GM12865 (cell line): ENCODE measurements at regions not wholly inside any gene's neighbourhood (a gene's known extent, or its start where the extent isn't known, plus 50 kb on each side); places are given as distances from the start of the nearest gene placed in this dataset.

Source experiments
- DNase-seq: peaks from one replicate; pipeline ENCODE4 v3.0.0; 2010; ENCODE audit warnings: low read depth
- H3K4me3 ChIP-seq: 2 replicates; pipeline ENCODE4 v1.5.1; 2011; ENCODE audit warnings: mild to moderate bottlenecking, low read depth, low read length, control low read depth
- TF ChIP-seq, protein P1 (sequence below): IDR thresholded peaks from 2 replicates; pipeline ENCODE4 v1.5.1; 2011; ENCODE audit warnings: low read length, control low read depth, low read depth, inconsistent platforms; ENCODE audit not compliant: insufficient read depth; ENCODE audit errors: missing control alignments

DNA sequence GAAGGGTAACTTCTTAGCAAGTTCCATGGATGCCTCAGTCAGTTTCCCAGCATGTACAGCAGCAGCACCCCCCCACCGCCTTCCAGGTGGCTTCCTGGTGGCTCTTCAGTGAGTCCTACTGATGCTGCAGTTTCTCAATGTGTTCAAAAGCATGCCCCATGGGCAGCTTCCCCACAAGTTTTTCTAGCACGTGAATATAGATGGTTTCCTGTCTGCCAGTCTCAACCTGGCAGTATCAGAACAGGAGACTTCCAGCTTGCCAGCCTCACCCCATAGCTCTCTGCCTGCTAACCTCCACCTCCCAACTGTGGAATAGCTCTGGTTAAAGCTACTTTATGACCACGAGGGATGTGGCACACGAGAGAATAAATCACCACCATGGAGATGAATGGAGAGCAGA, 188.3 kb upstream of the SLCO3A1 start:
- H3K4me3 ChIP-seq, result no peak overlapping the region
- TF ChIP-seq, protein P1, sequence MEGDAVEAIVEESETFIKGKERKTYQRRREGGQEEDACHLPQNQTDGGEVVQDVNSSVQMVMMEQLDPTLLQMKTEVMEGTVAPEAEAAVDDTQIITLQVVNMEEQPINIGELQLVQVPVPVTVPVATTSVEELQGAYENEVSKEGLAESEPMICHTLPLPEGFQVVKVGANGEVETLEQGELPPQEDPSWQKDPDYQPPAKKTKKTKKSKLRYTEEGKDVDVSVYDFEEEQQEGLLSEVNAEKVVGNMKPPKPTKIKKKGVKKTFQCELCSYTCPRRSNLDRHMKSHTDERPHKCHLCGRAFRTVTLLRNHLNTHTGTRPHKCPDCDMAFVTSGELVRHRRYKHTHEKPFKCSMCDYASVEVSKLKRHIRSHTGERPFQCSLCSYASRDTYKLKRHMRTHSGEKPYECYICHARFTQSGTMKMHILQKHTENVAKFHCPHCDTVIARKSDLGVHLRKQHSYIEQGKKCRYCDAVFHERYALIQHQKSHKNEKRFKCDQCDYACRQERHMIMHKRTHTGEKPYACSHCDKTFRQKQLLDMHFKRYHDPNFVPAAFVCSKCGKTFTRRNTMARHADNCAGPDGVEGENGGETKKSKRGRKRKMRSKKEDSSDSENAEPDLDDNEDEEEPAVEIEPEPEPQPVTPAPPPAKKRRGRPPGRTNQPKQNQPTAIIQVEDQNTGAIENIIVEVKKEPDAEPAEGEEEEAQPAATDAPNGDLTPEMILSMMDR, result no peak
- no peak for DNase-seq

DNA sequence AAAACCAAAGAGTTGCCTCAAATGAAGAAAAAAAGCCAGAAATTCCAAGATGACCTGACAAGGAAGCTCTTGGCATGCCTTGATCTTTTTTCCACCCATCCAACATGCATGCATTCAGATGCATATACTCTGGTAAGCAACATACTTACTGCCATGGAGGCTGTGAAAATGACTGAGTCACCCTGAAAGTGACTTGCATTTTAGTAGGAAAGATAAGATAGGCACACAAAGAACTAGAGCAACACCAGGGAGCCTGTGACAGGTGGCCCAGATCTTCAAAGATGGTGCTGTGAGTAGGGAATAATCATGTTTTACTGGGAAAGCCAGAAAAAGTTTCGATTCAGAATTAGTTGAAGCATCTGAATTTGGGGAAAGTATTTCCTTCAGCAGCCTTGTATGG, 185.1 kb upstream of the SLCO3A1 start:
- TF ChIP-seq, protein P1, result no peak
- DNase-seq, result no peak
- no peak overlapping the region for H3K4me3 ChIP-seq

DNA sequence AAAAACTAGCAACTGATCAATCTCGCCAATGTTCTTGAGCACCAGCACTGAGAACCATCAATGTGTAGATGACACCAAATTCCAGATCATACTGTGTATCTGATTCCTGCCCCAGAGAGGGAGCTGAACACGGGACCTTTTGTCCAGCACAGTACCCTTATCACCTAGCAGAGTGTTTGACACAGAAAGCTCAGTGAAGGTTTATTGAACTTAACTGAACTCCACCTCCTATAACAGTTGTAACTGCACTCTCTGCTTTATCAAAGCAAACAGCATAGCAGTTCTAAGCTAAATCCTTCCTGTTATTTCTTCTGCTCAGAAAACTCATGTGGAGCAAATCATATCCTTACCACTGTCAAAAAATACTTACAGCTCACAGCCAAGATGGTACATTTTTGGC, 183.4 kb upstream of the SLCO3A1 start:
- DNase-seq, result no peak
- TF ChIP-seq, protein P1, result no peak
- H3K4me3 ChIP-seq, result no peak overlapping the region

DNA sequence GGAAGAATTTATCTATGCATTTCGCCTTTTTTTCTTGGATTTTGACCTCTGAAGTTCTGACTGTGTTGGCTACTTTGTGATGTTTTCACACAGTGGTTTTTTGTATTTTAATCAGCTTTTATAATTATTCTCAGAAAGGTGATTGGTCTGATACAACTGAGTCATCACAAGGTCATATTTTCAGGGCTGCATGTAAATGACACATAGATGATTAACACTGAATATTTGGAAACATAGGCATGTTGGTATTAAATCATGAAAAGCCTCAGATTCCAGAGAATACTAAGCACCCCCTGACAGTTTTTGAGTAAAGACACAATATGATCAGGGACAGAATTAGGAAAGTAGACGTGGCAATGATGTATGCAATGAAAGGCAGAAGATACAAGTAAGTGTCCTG, 175.5 kb upstream of the SLCO3A1 start:
- DNase-seq, result no peak
- H3K4me3 ChIP-seq, result no peak overlapping the region
- TF ChIP-seq, protein P1, result no peak

DNA sequence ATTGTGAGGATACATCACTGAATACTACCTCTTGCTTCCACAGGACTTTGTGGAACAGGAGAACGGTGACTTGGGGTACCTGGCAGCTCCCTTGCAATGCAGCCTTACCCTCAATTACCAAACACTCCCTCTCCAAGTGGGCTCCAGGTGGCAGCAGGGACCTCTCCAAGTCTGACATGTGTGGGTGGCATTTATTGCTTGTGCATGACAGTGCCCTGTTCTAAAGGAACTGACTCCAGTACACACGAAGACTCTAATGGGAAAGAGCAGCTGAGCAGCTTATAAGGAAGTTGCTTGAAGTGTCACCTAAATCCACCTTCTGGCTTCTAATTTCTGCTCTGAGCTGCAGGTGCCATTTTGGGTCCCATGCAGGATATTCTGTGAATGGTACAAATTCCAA, 174.1 kb upstream of the SLCO3A1 start:
- H3K4me3 ChIP-seq, result no peak overlapping the region
- TF ChIP-seq, protein P1, result no peak
- DNase-seq, result no peak

DNA sequence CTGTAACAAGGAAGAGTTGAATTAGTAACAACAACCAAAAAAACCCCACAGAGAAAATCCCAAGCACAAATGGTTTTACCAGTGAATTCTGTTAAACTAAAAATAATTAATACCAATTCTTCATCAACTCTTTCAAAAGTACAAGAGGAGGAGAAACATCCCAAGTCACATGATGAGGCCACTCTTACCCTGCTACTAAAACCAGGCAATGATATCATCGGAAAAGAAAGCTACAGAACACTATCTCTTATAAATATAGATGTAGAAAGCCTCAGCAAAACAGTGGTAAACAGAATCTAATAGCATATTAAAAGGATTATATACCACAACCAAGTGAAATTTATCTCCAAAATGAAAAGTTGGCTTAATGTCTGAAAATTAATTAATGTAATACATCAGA, 168.1 kb upstream of the SLCO3A1 start:
- TF ChIP-seq, protein P1, result no peak
- H3K4me3 ChIP-seq, result no peak overlapping the region
- DNase-seq, result no peak

DNA sequence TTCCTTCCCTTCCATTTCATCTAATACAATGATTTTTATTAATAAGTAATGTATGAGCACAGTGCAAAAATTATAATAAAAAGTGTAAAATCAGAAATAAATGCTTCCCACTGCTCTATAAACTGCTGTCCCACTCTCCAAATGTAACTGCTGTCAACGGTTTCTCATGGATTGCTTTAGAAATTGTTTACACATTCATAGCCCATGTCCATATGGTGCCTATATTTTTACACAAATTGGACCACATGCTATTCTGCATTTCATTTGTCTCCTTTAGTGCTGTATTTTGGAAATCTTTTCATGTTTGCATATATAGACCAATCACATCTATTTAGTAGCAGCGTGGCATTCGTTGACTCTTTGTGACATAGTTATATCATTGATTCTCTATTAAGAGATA, 164.7 kb upstream of the SLCO3A1 start:
- DNase-seq, result no peak
- TF ChIP-seq, protein P1, result no peak
- no peak overlapping the region for H3K4me3 ChIP-seq
